GM23338 (cell line): ENCODE measurements at regions not wholly inside any gene's neighbourhood (a gene's known extent, or its start where the extent isn't known, plus 50 kb on each side); places are given as distances from the start of the nearest gene placed in this dataset.

Experiments
- ATAC-seq: fragments of 200-7000 bp; cut with Tn5 transposase; 3 replicates; pipeline ENCODE4 v1.9.1; 2020
- DNase-seq: peaks from one replicate; pipeline ENCODE4 v3.0.0-alpha.2; 2015; ENCODE audit warnings: low spot score
- H2AFZ ChIP-seq: fragments of 200-600 bp; sonication (generic); 2 replicates; pipeline ENCODE4 v1.8.0; 2016; ENCODE audit warnings: antibody characterized with exemption, mild to moderate bottlenecking, moderate library complexity
- H3F3A ChIP-seq: fragments of 200-600 bp; sonication (generic); replicated peaks from 2 replicates; pipeline ENCODE4 v1.8.0; 2017; ENCODE audit warnings: antibody characterized with exemption, mixed run types, low read depth
- H3K27ac ChIP-seq: fragments of 200-600 bp; sonication (generic); 2 replicates; pipeline ENCODE4 v1.6.1; 2016; ENCODE audit warnings: low read depth
- H3K27me3 ChIP-seq: fragments of 200-600 bp; sonication (generic); 2 replicates; pipeline ENCODE4 v1.8.0; 2016; ENCODE audit warnings: mild to moderate bottlenecking, mixed run types, moderate library complexity; ENCODE audit not compliant: insufficient read depth
- H3K36me3 ChIP-seq: fragments of 200-600 bp; sonication (generic); 2 replicates; pipeline ENCODE4 v1.8.0; 2016; ENCODE audit warnings: mild to moderate bottlenecking; ENCODE audit not compliant: insufficient read depth
- H3K4me1 ChIP-seq: fragments of 200-600 bp; sonication (generic); 2 replicates; pipeline ENCODE4 v1.8.0; 2016; ENCODE audit warnings: mild to moderate bottlenecking, moderate library complexity; ENCODE audit not compliant: insufficient read depth
- H3K4me2 ChIP-seq: fragments of 200-600 bp; sonication (generic); 2 replicates; pipeline ENCODE4 v1.7.1; 2017; ENCODE audit warnings: mixed run types
- H3K4me3 ChIP-seq: fragments of 200-600 bp; sonication (generic); 2 replicates; pipeline ENCODE4 v1.6.1; 2016; ENCODE audit warnings: mixed run types
- H3K79me2 ChIP-seq: fragments of 200-600 bp; sonication (generic); replicated peaks from 2 replicates; pipeline ENCODE4 v1.8.0; 2017; ENCODE audit warnings: mild to moderate bottlenecking; ENCODE audit not compliant: insufficient read depth
- H3K9me2 ChIP-seq: fragments of 200-600 bp; sonication (generic); 2 replicates; pipeline ENCODE4 v1.8.0; 2017; ENCODE audit not compliant: insufficient read depth
- H4K20me1 ChIP-seq: fragments of 200-600 bp; sonication (generic); replicated peaks from 2 replicates; pipeline ENCODE4 v1.8.0; 2017; ENCODE audit warnings: mild to moderate bottlenecking; ENCODE audit not compliant: insufficient read depth
- H3K27ac Mint-ChIP-seq: 2 replicates; pipeline ENCODE4 v1.8.0; 2020; ENCODE audit warnings: inconsistent platforms, mild to moderate bottlenecking, moderate library complexity, mixed read lengths
- H3K27me3 Mint-ChIP-seq: 3 replicates; pipeline ENCODE4 v1.8.0; 2022; ENCODE audit warnings: low read depth, mild to moderate bottlenecking, moderate library complexity, mixed read lengths, inconsistent platforms; ENCODE audit not compliant: insufficient read depth, poor library complexity
- H3K36me3 Mint-ChIP-seq: 3 replicates; pipeline ENCODE4 v1.8.0; 2021; ENCODE audit warnings: low read depth, mild to moderate bottlenecking, inconsistent platforms, moderate library complexity, mixed read lengths
- H3K4me1 Mint-ChIP-seq: 3 replicates; pipeline ENCODE4 v1.8.0; 2020; ENCODE audit warnings: mild to moderate bottlenecking, inconsistent platforms, mixed read lengths
- H3K4me3 Mint-ChIP-seq: 3 replicates; pipeline ENCODE4 v1.8.0; 2021; ENCODE audit warnings: moderate library complexity, mild to moderate bottlenecking, inconsistent platforms, mixed read lengths
- H3K9me3 Mint-ChIP-seq: 3 replicates; pipeline ENCODE4 v1.8.0; 2020; ENCODE audit warnings: moderate library complexity, mild to moderate bottlenecking, inconsistent platforms, mixed read lengths
- CREB1 ChIP-seq: fragments of 250-450 bp; sonication (Bioruptor Pico); IDR thresholded peaks from 2 replicates; pipeline ENCODE4 v1.5.0; 2020; ENCODE audit warnings: low read depth, mild to moderate bottlenecking, moderate library complexity
- CTCF ChIP-seq, 2 experiments: fragments of 200-600 bp in 1 of 2; sonication (generic) in 1 of 2; conservative IDR thresholded peaks; 2 replicates each; pipeline versions ENCODE4 v1.5.1 to v1.6.1; 2016 to 2017; ENCODE audit warnings: antibody characterized with exemption in 2 of 2, low read depth in 2 of 2, mild to moderate bottlenecking in 2 of 2, moderate library complexity in 1 of 2
- ETS1 ChIP-seq: IDR thresholded peaks from 2 replicates; pipeline ENCODE4 v1.6.1; 2016; ENCODE audit warnings: antibody characterized with exemption
- EZH2 ChIP-seq: fragments of 200-600 bp; sonication (generic); IDR thresholded peaks from one replicate; pipeline ENCODE4 v1.8.0; 2017; ENCODE audit warnings: antibody characterized with exemption, mild to moderate bottlenecking, low read depth; ENCODE audit not compliant: unreplicated experiment
- EZH2phosphoT487 ChIP-seq: fragments of 200-600 bp; sonication (generic); IDR thresholded peaks from one replicate; pipeline ENCODE4 v1.8.1; 2018; ENCODE audit warnings: antibody characterized with exemption; ENCODE audit not compliant: unreplicated experiment
- JUNB ChIP-seq: IDR thresholded peaks from one replicate; pipeline ENCODE4 v1.6.1; 2016; ENCODE audit warnings: antibody characterized with exemption; ENCODE audit not compliant: unreplicated experiment
- POLR2AphosphoS5 ChIP-seq: IDR thresholded peaks from 2 replicates; pipeline ENCODE4 v1.6.1; 2016; ENCODE audit warnings: antibody characterized with exemption, low read depth
- STAT1 ChIP-seq: IDR thresholded peaks from one replicate; pipeline ENCODE4 v1.6.1; 2016; ENCODE audit warnings: antibody characterized with exemption; ENCODE audit not compliant: unreplicated experiment
- ZNF114 ChIP-seq: fragments of 250-450 bp; sonication (Bioruptor Pico); IDR thresholded peaks from 2 replicates; pipeline ENCODE4 v1.5.0; 2020; ENCODE audit warnings: mild to moderate bottlenecking, moderate library complexity
- ZNF331 ChIP-seq: fragments of 250-450 bp; sonication (Bioruptor Pico); IDR thresholded peaks from 2 replicates; pipeline ENCODE4 v1.5.0; 2020; ENCODE audit warnings: low read depth, mild to moderate bottlenecking, moderate library complexity
- ZNF462 ChIP-seq: fragments of 250-450 bp; sonication (Bioruptor Pico); IDR thresholded peaks from 2 replicates; pipeline ENCODE4 v1.5.0; 2020; ENCODE audit warnings: mild to moderate bottlenecking, moderate library complexity

- DNase-seq (no peak), ATAC-seq (no peak)
- Histone ChIP-seq H3K9me2 (0 out of 2 replicates have a peak, but pooled peaks cover 4% of the 10 kb centered on the region), H3F3A (no peaks in the 10 kb centered on the region), H2AFZ (no peak overlapping the region), H3K27ac (no peak overlapping the region), H3K4me3 (no peak overlapping the region), H4K20me1 (no peaks in the 10 kb centered on the region), H3K79me2 (no peaks in the 10 kb centered on the region), H3K4me1 (no peaks in the 10 kb centered on the region), H3K4me2 (no peak overlapping the region), H3K36me3 (no peaks in the 10 kb centered on the region), H3K27me3 (no peaks in the 10 kb centered on the region)
- Mint-ChIP-seq H3K27ac (no peak overlapping the region), H3K36me3 (no peaks in the 10 kb centered on the region), H3K4me3 (no peak overlapping the region), H3K9me3 (no peaks in the 10 kb centered on the region), H3K27me3 (no peaks in the 10 kb centered on the region), H3K4me1 (no peaks in the 10 kb centered on the region)
- no peak for TF ChIP-seq EZH2
- TF ChIP-seq STAT1 = no peak
- no peak for TF ChIP-seq ZNF462 (CRISPR knock-in tag)
- TF ChIP-seq JUNB = no peak
- TF ChIP-seq ZNF331 (CRISPR knock-in tag) = no peak
- TF ChIP-seq ETS1 = no peak
- TF ChIP-seq CREB1 (CRISPR knock-in tag) = no peak
- TF ChIP-seq POLR2AphosphoS5 = no peak
- TF ChIP-seq EZH2phosphoT487 = no peak
- TF ChIP-seq CTCF (conservative IDR thresholded peaks at IDR 0.05; ENCODE audit: low read depth in 2 of 2) = no peak
- no peak for TF ChIP-seq ZNF114 (CRISPR knock-in tag)
Measured at GRCh38 chr6:154672086-154672485, 61.1 kb upstream of the SCAF8 start.
